Choroid plexus epithelial cell (primary cell): ENCODE measurements at regions not wholly inside any gene's neighbourhood (a gene's known extent, or its start where the extent isn't known, plus 50 kb on each side); places are given as distances from the start of the nearest gene placed in this dataset.
A peak's percentile ranks its signal among the peaks of the same experiment; 100 is the strongest.
"Not testable (repeated sequence)": the region's sequence is repeated elsewhere in the genome, so short reads cannot be mapped to it uniquely, and the experiment has no call there.

ENCODE experiments used
- DNase-seq: peaks from one replicate; pipeline ENCODE4 v3.0.0-alpha.2; 2010; ENCODE audit warnings: low read depth
- H3K4me3 ChIP-seq: 2 replicates; pipeline ENCODE4 v1.5.1; 2011; ENCODE audit warnings: low read depth, mild to moderate bottlenecking, control low read depth, low read length, moderate library complexity
- CTCF ChIP-seq: conservative IDR thresholded peaks from 2 replicates; pipeline ENCODE4 v1.5.1; 2011; ENCODE audit warnings: low read depth, mild to moderate bottlenecking, control low read depth, inconsistent platforms, low read length, moderate library complexity

- H3K4me3 ChIP-seq = no peak overlapping the region
- DNase-seq = no peak
- TF ChIP-seq CTCF = no peak
Measured at GRCh38 chr14:92223025-92223424, 99.9 kb upstream of the SLC24A4 start.

- H3K4me3 ChIP-seq = no peak overlapping the region
- DNase-seq = no peak
- no peak for TF ChIP-seq CTCF
Measured at GRCh38 chr14:92224358-92224954, 98.5 kb upstream of the SLC24A4 start.

GRCh38 chr14:92225731-92226130, 97.2 kb upstream of the SLC24A4 start:
- no peak overlapping the region for H3K4me3 ChIP-seq
- peak; percentile 6 for DNase-seq
- TF ChIP-seq CTCF = no peak

- H3K4me3 ChIP-seq, DNase-seq: not testable (repeated sequence)
Measured at GRCh38 chr14:92226166-92226565, 96.8 kb upstream of the SLC24A4 start.

GRCh38 chr14:92236243-92236900, 86.6 kb upstream of the SLC24A4 start:
- H3K4me3 ChIP-seq = no peak overlapping the region

GRCh38 chr14:92240658-92241057, 82.3 kb upstream of the SLC24A4 start:
- TF ChIP-seq CTCF = no peak
- no peak for DNase-seq
- no peak overlapping the region for H3K4me3 ChIP-seq

More at GRCh38 chr14:92236243-92236900, 86.6 kb upstream of the SLC24A4 start:
- no peak for DNase-seq
- TF ChIP-seq CTCF = no peak

GRCh38 chr14:92241966-92242595, 80.9 kb upstream of the SLC24A4 start:
- H3K4me3 ChIP-seq = no peak overlapping the region
- TF ChIP-seq CTCF = no peak
- DNase-seq = no peak
